Tibial nerve (tissue), 3 donors: ENCODE measurements at regions not wholly inside any gene's neighbourhood (a gene's known extent, or its start where the extent isn't known, plus 50 kb on each side); places are given as distances from the start of the nearest gene placed in this dataset.

ENCODE experiments used
- CTCF ChIP-seq, 5 experiments: fragments of 200-600 bp in 3 of 5; fragments of 450-650 bp in 2 of 5; sonication (generic) in 3 of 5; IDR thresholded peaks; one replicate each; pipeline ENCODE4 v1.5.1; 2016 to 2019; ENCODE audit warnings: antibody characterized with exemption in 5 of 5, mild to moderate bottlenecking in 3 of 5, moderate library complexity in 2 of 5
- POLR2A ChIP-seq, 2 donors: fragments of 450-650 bp; IDR thresholded peaks; one replicate each; pipeline ENCODE4 v1.6.1; 2017; ENCODE audit warnings: antibody characterized with exemption in 2 of 2, mild to moderate bottlenecking in 2 of 2, moderate library complexity in 2 of 2

- TF ChIP-seq CTCF (IDR thresholded peaks at IDR 0.05) (no peak), POLR2A (IDR thresholded peaks at IDR 0.05) (no peak)
These were observed 153.6 kb upstream of the PLEKHA5 start for GRCh38 chr12:18975933-18976332.
